HEK293 (cell line): ENCODE measurements at regions not wholly inside any gene's neighbourhood (a gene's known extent, or its start where the extent isn't known, plus 50 kb on each side); places are given as distances from the start of the nearest gene placed in this dataset.

Experiments used
- CTCF ChIA-PET: fragments of 350-600 bp; formaldehyde crosslinking; extraction: SDS; loops from one replicate; lab custom pipeline; 2021; ENCODE audit warnings: antibody characterized with exemption; lab: Yijun Ruan, JAX
- POLR2A ChIA-PET: fragments of 300-600 bp; formaldehyde crosslinking; extraction: SDS; loops from one replicate; lab custom pipeline; 2020; ENCODE audit warnings: antibody characterized with exemption, inconsistent platforms; lab: Yijun Ruan, JAX
- H3K27ac ChIP-seq: fragments of 200-500 bp; sonication (Bioruptor generic); 2 replicates; pipeline ENCODE4 v1.5.1; 2014; ENCODE audit warnings: low read depth, low read length, control low read depth, inconsistent platforms; ENCODE audit errors: extremely low read depth
- H3K36me3 ChIP-seq, 2 experiments: fragments of 200-500 bp in 1 of 2; sonication (Bioruptor generic) in 1 of 2; 1 replicate in 1 of 2; 2 replicates in 1 of 2; pipeline ENCODE4 v1.5.1; 2014 to 2017; ENCODE audit warnings: inconsistent platforms in 2 of 2, low read length in 2 of 2; ENCODE audit not compliant: control insufficient read depth in 2 of 2, insufficient read depth in 1 of 2
- H3K4me1 ChIP-seq: fragments of 200-500 bp; sonication (Bioruptor generic); 2 replicates; pipeline ENCODE4 v1.5.1; 2014; ENCODE audit warnings: mild to moderate bottlenecking, low read length, inconsistent platforms; ENCODE audit not compliant: control insufficient read depth, insufficient read depth
- H3K4me3 ChIP-seq: 2 replicates; pipeline ENCODE4 v1.5.1; 2011; ENCODE audit warnings: low read depth, mild to moderate bottlenecking, control low read depth, low read length, moderate library complexity
- H3K9me3 ChIP-seq: fragments of 200-500 bp; sonication (Bioruptor generic); 2 replicates; pipeline ENCODE4 v1.5.1; 2014; ENCODE audit warnings: low read depth, low read length, inconsistent platforms; ENCODE audit not compliant: control insufficient read depth, insufficient read depth
- ATF2 ChIP-seq: fragments of 450-650 bp; formaldehyde crosslinking; IDR thresholded peaks from 2 replicates; pipeline ENCODE4 v1.5.1; 2016; ENCODE audit warnings: missing biosample characterization, missing genetic modification characterization, low read depth
- GLIS2 ChIP-seq: fragments of 450-650 bp; formaldehyde crosslinking; IDR thresholded peaks from 2 replicates; pipeline ENCODE4 v1.5.1; 2016; ENCODE audit warnings: missing biosample characterization, missing genetic modification characterization
- PRDM1 ChIP-seq: fragments of 450-650 bp; formaldehyde crosslinking; IDR thresholded peaks from 2 replicates; pipeline ENCODE4; 2016; ENCODE audit warnings: missing biosample characterization, missing genetic modification characterization
- SCRT2 ChIP-seq: fragments of 450-650 bp; formaldehyde crosslinking; IDR thresholded peaks from 2 replicates; pipeline ENCODE4 v1.5.1; 2016; ENCODE audit warnings: missing biosample characterization, missing genetic modification characterization
- ZNF114 ChIP-seq: fragments of 450-650 bp; formaldehyde crosslinking; IDR thresholded peaks from 2 replicates; pipeline ENCODE4 v1.5.0; 2017; ENCODE audit warnings: missing biosample characterization, missing genetic modification characterization
- ZNF211 ChIP-seq: fragments of 450-650 bp; formaldehyde crosslinking; IDR thresholded peaks from 2 replicates; pipeline ENCODE4 v1.5.1; 2016; ENCODE audit warnings: low read depth, missing biosample characterization, missing genetic modification characterization
- ZNF354C ChIP-seq: fragments of 450-650 bp; formaldehyde crosslinking; IDR thresholded peaks from 2 replicates; pipeline ENCODE4 v1.5.1; 2016; ENCODE audit warnings: missing biosample characterization, missing genetic modification characterization, low read depth, borderline replicate concordance
- ZNF426 ChIP-seq: fragments of 450-650 bp; formaldehyde crosslinking; IDR thresholded peaks from 2 replicates; pipeline ENCODE4 v1.5.1; 2017; ENCODE audit warnings: missing biosample characterization, missing genetic modification characterization, mild to moderate bottlenecking, inconsistent platforms, moderate library complexity
- ZNF48 ChIP-seq: fragments of 450-650 bp; formaldehyde crosslinking; IDR thresholded peaks from 2 replicates; pipeline ENCODE4 v1.5.1; 2016; ENCODE audit warnings: missing biosample characterization, missing genetic modification characterization
- ZNF501 ChIP-seq: fragments of 450-650 bp; formaldehyde crosslinking; IDR thresholded peaks from 2 replicates; pipeline ENCODE4 v1.5.1; 2016; ENCODE audit warnings: missing biosample characterization, missing genetic modification characterization
- ZNF555 ChIP-seq: fragments of 450-650 bp; formaldehyde crosslinking; conservative IDR thresholded peaks from 2 replicates; pipeline ENCODE4 v1.5.1; 2017; ENCODE audit warnings: missing biosample characterization, mild to moderate bottlenecking, missing genetic modification characterization, inconsistent platforms
- ZNF654 ChIP-seq: fragments of 450-650 bp; formaldehyde crosslinking; IDR thresholded peaks from 2 replicates; pipeline ENCODE4 v1.5.1; 2016; ENCODE audit warnings: low read depth, missing biosample characterization, missing genetic modification characterization
- ZNF664 ChIP-seq: fragments of 450-650 bp; formaldehyde crosslinking; IDR thresholded peaks from 2 replicates; pipeline ENCODE4 v1.5.1; 2016; ENCODE audit warnings: missing biosample characterization, missing genetic modification characterization

GRCh38 chr11:19426756-19427403, 186.1 kb upstream of the E2F8 start:
- no peak overlapping the region for H3K4me3 ChIP-seq
- H3K36me3 ChIP-seq, result no peaks in the 10 kb centered on the region
- no peaks in the 10 kb centered on the region for H3K9me3 ChIP-seq
- ChIA-PET POLR2A (no interaction called here), CTCF (no interaction called here)
- no peaks in the 10 kb centered on the region for H3K4me1 ChIP-seq
- no peak overlapping the region for H3K27ac ChIP-seq
- no peak for TF ChIP-seq ZNF211
- TF ChIP-seq ZNF664 (tag by site-specific recombination), result 0 out of 2 replicates have a peak, but pooled peaks have one; percentile 9

GRCh38 chr11:19426011-19426755, 185.4 kb upstream of the E2F8 start:
- ChIA-PET CTCF (no interaction called here), POLR2A (no interaction called here)
- H3K4me3 ChIP-seq, result no peak overlapping the region
- TF ChIP-seq ZNF114 (no peak), ATF2 (no peak), ZNF501 (tag by site-specific recombination) (no peak), GLIS2 (tag by site-specific recombination) (no peak), SCRT2 (tag by site-specific recombination) (no peak), ZNF48 (no peak), ZNF555 (tag by site-specific recombination) (no peak)
- TF ChIP-seq, all 188 proteins: peak for 0
- Histone ChIP-seq H3K27ac (no peak overlapping the region), H3K4me1 (no peaks in the 10 kb centered on the region), H3K36me3 (no peaks in the 10 kb centered on the region), H3K9me3 (no peaks in the 10 kb centered on the region)

- H3K27ac ChIP-seq, result no peak overlapping the region
- no peaks in the 10 kb centered on the region for H3K36me3 ChIP-seq
- ChIA-PET POLR2A (interaction anchor here (0.7 kb wide), 1 partner anchor 59 kb away, joined by 3 read pairs; no protein-coding TSS in a partner anchor), CTCF (no interaction called here)
- H3K4me1 ChIP-seq, result no peaks in the 10 kb centered on the region
- H3K4me3 ChIP-seq, result no peak overlapping the region
- TF ChIP-seq ZNF664 (tag by site-specific recombination) (no peak), ZNF426 (tag by site-specific recombination) (no peak), ZNF354C (tag by site-specific recombination) (no peak)
- no peaks in the 10 kb centered on the region for H3K9me3 ChIP-seq
These were observed 181.5 kb upstream of the E2F8 start for GRCh38 chr11:19422276-19422675.

- Histone ChIP-seq H3K4me1 (no peaks in the 10 kb centered on the region), H3K4me3 (no peak overlapping the region), H3K9me3 (no peaks in the 10 kb centered on the region), H3K36me3 (no peaks in the 10 kb centered on the region), H3K27ac (no peak overlapping the region)
- CTCF ChIA-PET, result interaction anchor here (0.6 to 0.8 kb wide), 3 partner anchors 12 to 73 kb away, joined by 3 read pairs; no protein-coding TSS in a partner anchor
- POLR2A ChIA-PET, result no interaction called here
- TF ChIP-seq PRDM1 (no peak), ZNF426 (tag by site-specific recombination) (no peak), ZNF654 (tag by site-specific recombination) (no peak)
These were observed 180.3 kb upstream of the E2F8 start for GRCh38 chr11:19420868-19421533.
